ENCODE measurements at regions not wholly inside any gene's neighbourhood (a gene's known extent, or its start where the extent isn't known, plus 50 kb on each side); places are given as distances from the start of the nearest gene placed in this dataset.

GRCh38 chr20:7248281-7249201 is 481.1 kb downstream of the BMP2 start:
- no peak for DNase-seq (ENCODE audit: low spot score)

DNA sequence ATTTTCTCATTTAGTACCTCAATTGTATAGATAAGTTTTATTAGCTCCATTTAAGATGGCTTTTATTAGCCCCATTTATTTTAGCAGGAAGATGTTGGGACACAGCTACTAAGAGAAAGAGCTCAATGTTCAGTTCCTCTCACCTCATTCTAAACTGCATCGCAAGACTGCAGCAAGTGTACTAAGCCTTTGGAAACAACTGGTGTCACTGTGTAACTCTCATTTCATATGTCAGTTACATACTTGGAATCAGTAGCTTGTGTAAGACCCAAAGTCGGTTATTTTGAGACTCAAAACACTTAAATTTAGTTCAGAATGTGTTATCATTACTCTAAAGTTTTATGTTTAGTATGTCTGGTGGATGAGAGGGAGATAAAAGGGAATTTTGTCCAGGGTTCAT is 482.9 kb downstream of the BMP2 start:
- DNase-seq (ENCODE audit: low spot score), result no peak

DNA sequence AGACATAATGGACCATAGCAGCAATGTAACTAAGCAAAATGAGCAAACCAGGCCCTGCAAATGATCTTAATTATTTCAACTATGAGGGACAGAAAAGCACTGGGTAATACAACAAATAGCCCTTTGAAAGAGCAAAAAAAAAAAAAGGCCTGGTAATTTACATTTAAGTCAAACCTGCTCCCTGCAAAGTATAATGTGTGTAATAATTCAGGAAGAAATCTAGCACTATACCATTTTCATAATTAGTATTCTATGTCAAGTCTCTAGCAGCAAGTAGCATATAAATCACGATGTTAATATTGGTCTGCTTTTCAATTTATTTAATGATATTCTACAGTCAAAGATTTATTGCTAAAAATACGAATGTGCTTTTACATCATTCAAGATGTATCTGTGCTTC is 489.6 kb downstream of the BMP2 start:
- DNase-seq (ENCODE audit: low spot score), result no peak

GRCh38 chr20:7257692-7258466 is 490.4 kb downstream of the BMP2 start:
- DNase-seq (ENCODE audit: low spot score), result no peak

- DNase-seq (ENCODE audit: low spot score), result no peak
These were observed 495.3 kb downstream of the BMP2 start for GRCh38 chr20:7262803-7263202.

GRCh38 chr20:7264137-7264536 is 496.7 kb downstream of the BMP2 start:
- no peak for DNase-seq (ENCODE audit: low spot score)

- DNase-seq (ENCODE audit: low spot score), result no peak
These were observed 502.0 kb downstream of the BMP2 start for GRCh38 chr20:7269452-7269851.

DNA sequence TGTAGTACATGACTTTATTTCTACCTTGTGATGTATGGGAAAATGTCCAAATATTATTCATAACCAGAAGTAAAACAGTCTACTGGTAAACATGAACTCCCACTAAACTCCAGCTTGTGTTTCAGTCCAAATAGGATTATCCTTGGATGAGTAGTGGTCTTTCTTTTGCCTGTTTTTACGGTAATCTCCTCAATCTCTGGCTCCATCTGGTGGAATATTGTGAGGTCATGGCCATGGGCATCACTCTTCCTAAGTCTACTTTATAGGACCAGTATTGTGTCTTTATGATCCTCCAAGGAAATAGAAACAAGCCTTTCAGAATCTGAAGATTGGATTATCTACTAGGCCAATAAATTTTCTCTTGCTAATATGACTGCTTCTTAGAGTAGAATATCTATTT is 505.0 kb downstream of the BMP2 start:
- DNase-seq (ENCODE audit: low spot score), result no peak

GRCh38 chr20:7274870-7275269 is 507.4 kb downstream of the BMP2 start:
- DNase-seq (ENCODE audit: low spot score), result no peak

DNA sequence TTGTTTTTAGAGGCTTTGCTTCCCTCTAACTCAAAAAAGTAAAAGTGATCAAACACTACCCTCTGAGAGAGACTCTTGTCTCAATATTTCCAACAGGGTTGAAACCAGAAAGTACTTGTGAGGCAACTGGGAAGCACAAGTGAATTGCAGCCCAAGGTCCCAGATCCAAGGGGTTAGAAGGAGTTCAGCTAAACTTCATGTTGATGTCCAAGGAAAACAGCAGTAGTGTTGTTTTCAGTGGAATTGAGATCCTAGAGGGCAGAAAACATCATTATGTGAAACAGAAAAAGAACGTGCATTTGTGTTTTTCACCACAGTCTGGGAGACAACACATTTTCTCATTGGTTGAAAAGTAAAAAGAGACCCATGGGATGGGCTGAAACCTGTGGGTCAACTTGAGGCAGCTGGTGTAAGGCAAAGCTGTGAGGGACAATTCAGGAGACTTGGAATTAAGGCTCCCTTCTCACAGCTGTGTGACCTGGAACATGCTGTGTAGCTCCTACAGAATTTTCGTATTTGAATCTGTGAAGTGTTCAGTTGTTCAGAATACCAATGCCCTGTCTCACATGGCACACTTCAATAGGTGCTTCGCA is 508.3 kb downstream of the BMP2 start:
- DNase-seq (ENCODE audit: low spot score), result no peak

- no peak for DNase-seq (ENCODE audit: low spot score)
These were observed 518.6 kb downstream of the BMP2 start for GRCh38 chr20:7285918-7286556.

GRCh38 chr20:7291323-7291943 is 523.9 kb downstream of the BMP2 start:
- DNase-seq (ENCODE audit: low spot score), result no peak

DNA sequence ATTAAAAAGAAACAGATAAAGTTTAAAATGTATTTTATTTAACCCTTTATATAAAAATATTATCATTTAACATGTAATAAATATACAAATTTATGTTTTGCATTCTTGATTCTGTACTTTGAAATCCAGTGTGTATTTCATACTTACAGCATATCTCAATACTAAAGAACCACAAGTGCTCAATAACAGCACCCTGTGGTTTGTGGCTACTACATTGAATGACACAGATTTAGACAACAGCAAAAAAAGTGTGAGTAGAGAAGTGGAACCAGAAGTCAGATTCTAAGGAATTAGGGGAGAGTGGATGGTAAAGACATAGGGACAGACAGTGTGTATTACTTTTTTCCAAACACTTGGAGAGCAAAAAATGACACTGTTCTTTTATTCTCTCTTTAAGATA is 524.5 kb downstream of the BMP2 start:
- DNase-seq (ENCODE audit: low spot score), result no peak

- DNase-seq (ENCODE audit: low spot score), result no peak
These were observed 527.4 kb downstream of the BMP2 start for GRCh38 chr20:7294816-7295360.

GRCh38 chr20:7301807-7302206 is 534.3 kb downstream of the BMP2 start:
- no peak for DNase-seq (ENCODE audit: low spot score)

GRCh38 chr20:7302250-7302649 is 534.8 kb downstream of the BMP2 start:
- no peak for DNase-seq (ENCODE audit: low spot score)

DNA sequence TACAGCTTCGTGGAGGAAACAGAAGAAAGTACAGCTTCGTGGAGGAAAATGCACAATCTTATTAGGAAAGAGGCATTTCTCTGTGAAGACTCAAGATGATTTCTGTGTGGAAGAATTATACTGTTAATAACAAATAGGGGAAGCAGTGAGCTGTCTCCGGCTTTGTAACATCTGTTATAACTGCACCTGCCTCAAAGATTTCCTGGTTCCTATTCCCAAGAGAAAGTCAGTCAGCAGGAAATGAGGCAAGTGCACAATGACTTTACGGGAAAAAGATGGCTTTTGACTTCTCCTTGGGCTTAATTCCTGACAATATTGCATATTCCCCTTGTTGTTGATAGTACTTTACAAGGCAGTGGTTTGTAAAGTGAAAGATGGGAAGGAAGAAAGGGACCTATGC is 538.5 kb downstream of the BMP2 start:
- no peak for DNase-seq (ENCODE audit: low spot score)

DNA sequence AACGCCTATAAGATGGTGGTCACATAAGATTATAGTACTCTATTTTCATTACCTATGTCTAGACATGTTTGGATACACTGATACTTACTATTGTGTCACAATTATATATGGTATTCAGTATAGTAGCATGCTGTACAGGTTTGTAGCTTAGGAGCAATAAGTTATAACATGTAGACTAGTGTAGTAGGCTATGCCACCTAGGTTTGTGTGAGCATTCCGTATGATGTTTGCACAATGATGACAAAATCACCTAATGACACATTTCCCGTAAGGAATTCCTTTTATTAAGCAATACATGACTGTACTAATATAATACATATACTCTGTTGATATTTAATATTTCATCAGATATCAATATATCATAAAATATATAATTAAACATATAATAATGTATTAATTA is 540.7 kb downstream of the BMP2 start:
- no peak for DNase-seq (ENCODE audit: low spot score)

DNA sequence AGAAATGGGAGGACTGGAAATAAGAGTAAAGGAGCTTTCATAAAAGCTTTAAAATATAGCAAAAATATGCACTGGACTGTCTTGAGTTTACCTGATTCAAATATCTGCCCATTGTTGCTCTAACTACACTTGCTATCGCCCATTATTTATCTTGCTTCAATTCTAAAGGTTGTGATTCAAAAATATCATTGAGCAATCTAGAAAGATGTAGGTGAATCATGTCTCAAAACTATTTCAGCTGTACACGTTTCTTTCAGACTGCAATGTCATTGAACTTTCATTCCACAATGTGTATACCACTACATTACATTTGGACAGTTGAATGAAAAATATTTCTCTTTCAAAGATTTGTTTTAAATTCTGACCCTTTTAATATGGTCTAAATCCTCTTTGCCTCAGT is 545.6 kb downstream of the BMP2 start:
- DNase-seq (ENCODE audit: low spot score), result no peak

DNA sequence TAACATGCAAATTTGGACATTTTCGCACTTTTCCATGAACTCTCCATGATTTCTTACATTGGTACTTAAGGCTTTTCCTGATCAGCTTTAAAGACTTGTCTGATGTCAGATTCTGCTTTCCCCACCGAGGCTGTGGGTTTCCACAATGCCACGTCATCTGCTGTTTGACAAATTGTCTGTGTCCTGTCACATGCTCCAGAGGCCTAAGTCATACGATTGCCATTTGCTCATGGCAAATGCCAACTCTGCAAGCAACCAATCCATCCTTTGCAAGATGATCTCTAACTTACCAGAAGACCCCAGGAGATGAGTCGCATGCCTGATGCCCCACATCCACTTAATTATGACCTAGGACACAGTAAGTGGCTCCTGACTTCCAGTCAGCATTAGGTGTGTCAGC is 556.5 kb downstream of the BMP2 start:
- no peak for DNase-seq (ENCODE audit: low spot score)

DNA sequence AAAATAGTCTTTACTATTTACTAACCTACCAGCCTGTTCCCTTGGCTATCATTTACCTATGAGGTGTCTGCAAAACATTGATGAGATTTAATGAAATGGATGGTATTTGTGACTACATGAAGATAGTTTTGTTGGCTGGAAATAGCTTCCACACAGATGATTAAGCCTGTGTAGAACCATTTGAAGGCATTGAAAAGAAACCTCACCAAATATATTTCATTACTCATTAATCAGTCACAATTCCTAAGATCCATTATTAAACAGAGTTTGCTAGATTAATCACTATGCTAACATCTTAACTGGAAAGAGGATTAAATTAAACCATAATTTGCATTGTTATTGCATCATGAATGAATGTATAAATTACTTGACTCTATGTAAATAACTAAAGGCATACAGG is 560.3 kb downstream of the BMP2 start:
- no peak for DNase-seq (ENCODE audit: low spot score)

Data from mesenteric fat pad (tissue), 1 donor.